AG04450 (cell line): ENCODE measurements at regions not wholly inside any gene's neighbourhood (a gene's known extent, or its start where the extent isn't known, plus 50 kb on each side); places are given as distances from the start of the nearest gene placed in this dataset.
"Not testable (repeated sequence)": the region's sequence is repeated elsewhere in the genome, so short reads cannot be mapped to it uniquely, and the experiment has no call there.

Source experiments
- CTCF ChIA-PET: fragments of 300-600, 350-600 bp; formaldehyde crosslinking; extraction: SDS; loops from one replicate; lab custom pipeline; 2022; ENCODE audit warnings: antibody characterized with exemption, inconsistent platforms; lab: Charles Lee
- POLR2A ChIA-PET: fragments of 350-600 bp; formaldehyde crosslinking; extraction: SDS; loops from one replicate; lab custom pipeline; 2021; ENCODE audit warnings: antibody characterized with exemption, inconsistent platforms; lab: Yijun Ruan, JAX
- DNase-seq: peaks from one replicate; pipeline ENCODE4 v3.0.0-alpha.2; 2011; ENCODE audit warnings: low read depth, low spot score
- H3K27ac ChIP-seq: one replicate; pipeline ENCODE4 v1.5.1; 2012; ENCODE audit warnings: low read depth, low read length, control low read depth
- H3K27me3 ChIP-seq: one replicate; pipeline ENCODE4 v1.6.0; 2012; ENCODE audit warnings: low read length; ENCODE audit not compliant: control insufficient read depth, insufficient read depth
- H3K4me3 ChIP-seq: 2 replicates; pipeline ENCODE4 v1.5.1; 2011; ENCODE audit warnings: mild to moderate bottlenecking, low read depth, low read length, control low read depth
- H3K9me3 ChIP-seq: 2 replicates; pipeline ENCODE4 v1.5.1; 2012; ENCODE audit warnings: low read length; ENCODE audit not compliant: control insufficient read depth, insufficient read depth
- TF ChIP-seq, protein P1 (sequence below): IDR thresholded peaks from 2 replicates; pipeline ENCODE4 v1.5.1; 2011; ENCODE audit warnings: low read depth, low read length, control low read depth, inconsistent platforms

DNA sequence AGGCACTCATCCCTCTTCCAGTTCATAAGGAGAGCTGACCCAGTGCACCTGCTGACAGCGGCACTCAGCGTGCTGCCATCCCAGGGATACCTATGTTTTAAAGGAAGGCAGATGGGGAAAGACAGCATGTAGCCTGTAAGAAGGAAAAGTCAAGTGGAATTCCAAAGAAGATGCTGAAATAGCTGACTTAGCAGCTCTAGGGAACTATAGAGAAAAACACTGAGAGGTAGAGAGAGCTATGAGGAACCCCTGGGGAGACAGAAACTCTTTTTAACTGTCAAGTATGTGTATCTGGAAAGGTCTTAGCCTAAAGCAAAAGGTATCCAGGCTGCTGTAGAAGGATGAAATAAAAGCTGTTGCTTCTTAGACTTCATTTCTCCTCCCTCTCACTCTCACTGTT, 113.4 kb upstream of the BCL6 start:
- DNase-seq = no peak
- Histone ChIP-seq H3K27ac (no peak overlapping the region), H3K27me3 (no peaks in the 10 kb centered on the region), H3K4me3 (no peak overlapping the region), H3K9me3 (no peaks in the 10 kb centered on the region)
- TF ChIP-seq, protein P1, sequence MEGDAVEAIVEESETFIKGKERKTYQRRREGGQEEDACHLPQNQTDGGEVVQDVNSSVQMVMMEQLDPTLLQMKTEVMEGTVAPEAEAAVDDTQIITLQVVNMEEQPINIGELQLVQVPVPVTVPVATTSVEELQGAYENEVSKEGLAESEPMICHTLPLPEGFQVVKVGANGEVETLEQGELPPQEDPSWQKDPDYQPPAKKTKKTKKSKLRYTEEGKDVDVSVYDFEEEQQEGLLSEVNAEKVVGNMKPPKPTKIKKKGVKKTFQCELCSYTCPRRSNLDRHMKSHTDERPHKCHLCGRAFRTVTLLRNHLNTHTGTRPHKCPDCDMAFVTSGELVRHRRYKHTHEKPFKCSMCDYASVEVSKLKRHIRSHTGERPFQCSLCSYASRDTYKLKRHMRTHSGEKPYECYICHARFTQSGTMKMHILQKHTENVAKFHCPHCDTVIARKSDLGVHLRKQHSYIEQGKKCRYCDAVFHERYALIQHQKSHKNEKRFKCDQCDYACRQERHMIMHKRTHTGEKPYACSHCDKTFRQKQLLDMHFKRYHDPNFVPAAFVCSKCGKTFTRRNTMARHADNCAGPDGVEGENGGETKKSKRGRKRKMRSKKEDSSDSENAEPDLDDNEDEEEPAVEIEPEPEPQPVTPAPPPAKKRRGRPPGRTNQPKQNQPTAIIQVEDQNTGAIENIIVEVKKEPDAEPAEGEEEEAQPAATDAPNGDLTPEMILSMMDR = no peak
- ChIA-PET POLR2A (interaction anchor here (0.6 kb wide), 1 partner anchor 579 kb away, joined by 10 read pairs; no protein-coding TSS in a partner anchor), CTCF (no interaction called here)

DNA sequence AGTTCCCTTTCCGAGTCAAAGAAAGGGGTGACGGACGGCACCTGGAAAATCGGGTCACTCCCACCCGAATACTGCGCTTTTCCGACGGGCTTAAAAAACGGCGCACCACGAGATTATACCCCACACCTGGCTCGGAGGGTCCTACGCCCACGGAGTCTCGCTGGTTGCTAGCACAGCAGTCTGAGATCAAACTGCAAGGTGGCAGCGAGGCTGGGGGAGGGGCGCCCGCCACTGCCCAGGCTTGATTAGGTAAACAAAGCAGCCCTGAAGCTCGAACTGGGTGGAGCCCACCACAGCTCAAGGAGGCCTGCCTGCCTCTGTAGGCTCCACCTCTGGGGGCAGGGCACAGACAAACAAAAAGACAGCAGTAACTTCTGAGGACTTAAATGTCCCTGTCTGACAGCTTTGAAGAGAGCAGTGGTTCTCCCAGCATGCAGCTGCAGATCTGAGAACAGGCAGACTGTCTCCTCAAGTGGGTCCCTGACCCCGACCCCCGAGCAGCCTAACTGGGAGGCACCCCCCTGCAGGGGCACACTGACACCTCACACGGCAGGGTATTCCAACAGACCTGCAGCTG, 117.5 kb upstream of the BCL6 start:
- CTCF ChIA-PET = not testable (repeated sequence)

DNA sequence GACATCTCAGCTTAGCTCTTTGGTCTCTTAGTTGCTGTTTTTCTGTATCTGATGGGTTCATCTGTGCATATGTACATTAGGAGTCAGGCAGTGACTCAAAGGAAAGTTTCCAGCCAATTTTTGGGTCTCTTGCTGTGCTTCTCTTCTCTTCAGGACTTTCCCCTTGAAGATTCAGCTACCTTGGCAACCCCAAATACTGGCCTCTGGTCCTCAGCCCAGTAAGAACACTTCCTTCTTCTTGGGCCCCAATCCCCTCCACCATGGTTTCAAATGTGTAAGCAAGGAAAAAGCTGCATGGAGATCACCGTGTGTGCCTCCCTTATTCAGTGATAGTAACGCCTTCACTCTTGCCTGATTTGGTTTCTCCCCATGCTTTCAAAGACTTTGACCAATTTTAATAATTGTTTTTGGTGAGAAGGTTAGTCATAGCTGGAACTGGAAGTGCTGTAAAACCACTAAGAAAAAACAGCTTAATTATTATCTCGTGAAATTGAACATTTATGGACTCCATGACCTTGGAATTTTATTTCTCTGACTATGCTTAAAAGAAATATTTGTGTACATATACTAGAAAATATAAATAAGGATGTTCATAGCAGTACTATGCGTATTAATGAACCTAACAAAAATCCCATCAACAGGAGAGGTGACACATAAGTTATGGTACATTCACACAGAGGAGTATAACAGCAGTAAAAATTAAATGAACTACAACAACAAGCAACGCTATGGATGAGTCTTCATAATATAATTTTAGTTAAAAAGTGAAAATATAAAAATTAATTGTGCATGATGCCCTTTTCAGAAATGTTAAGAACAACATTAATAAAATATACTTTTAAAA, 125.3 kb upstream of the BCL6 start:
- TF ChIP-seq, protein P1 = no peak
- Histone ChIP-seq H3K4me3 (no peak overlapping the region), H3K27ac (no peak overlapping the region), H3K9me3 (no peaks in the 10 kb centered on the region), H3K27me3 (no peaks in the 10 kb centered on the region)
- DNase-seq = no peak
- ChIA-PET POLR2A (no interaction called here), CTCF (no interaction called here)

More for the DNA sequence above, 117.5 kb upstream of the BCL6 start:
- H3K27me3 ChIP-seq, DNase-seq, H3K27ac ChIP-seq, H3K4me3 ChIP-seq, POLR2A ChIA-PET, H3K9me3 ChIP-seq: not testable (repeated sequence)

DNA sequence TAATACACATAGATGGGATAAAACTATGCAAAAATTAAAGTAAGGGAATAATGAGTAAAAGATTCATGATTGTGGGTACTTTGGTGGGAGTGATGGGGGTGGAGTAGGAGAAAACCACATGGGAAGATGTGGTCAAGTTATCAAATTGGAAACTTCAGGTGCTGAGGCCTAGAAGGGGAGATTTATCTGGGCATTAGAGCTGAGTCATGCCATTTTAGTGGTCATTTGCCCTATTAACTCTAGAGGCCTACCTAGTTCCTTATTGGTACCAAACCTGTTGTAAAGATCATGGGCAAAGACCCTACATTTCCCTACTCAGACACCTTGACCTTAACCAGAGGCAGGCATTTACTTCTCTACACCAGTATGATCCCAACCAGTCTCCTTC, 125.9 kb upstream of the BCL6 start:
- no peaks in the 10 kb centered on the region for H3K27me3 ChIP-seq
- no peak overlapping the region for H3K4me3 ChIP-seq
- no peak overlapping the region for H3K27ac ChIP-seq
- DNase-seq = no peak
- TF ChIP-seq, protein P1 = no peak
- CTCF ChIA-PET = no interaction called here
- H3K9me3 ChIP-seq = no peaks in the 10 kb centered on the region
- POLR2A ChIA-PET = no interaction called here

DNA sequence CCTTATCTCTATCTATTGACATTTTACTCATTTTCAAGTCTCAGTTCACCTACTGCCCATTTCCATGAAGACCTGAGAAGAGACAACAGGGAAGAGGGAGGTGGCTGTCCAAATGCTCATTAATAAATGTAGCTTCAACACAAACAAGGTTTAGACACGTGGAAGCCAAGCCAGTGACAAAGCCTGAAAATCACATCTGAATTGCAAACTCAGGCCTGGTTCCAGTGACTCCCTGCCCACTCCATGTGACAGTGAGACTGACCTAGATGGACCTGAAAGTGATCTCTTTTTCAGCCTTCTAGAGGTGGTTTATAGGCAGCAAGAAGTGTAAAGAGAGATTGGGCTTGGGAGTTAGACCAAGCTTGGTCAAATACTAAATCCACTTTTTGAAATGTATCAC, 126.6 kb upstream of the BCL6 start:
- ChIA-PET POLR2A (no interaction called here), CTCF (no interaction called here)
- Histone ChIP-seq H3K27ac (no peak overlapping the region), H3K4me3 (no peak overlapping the region), H3K27me3 (no peaks in the 10 kb centered on the region), H3K9me3 (no peaks in the 10 kb centered on the region)
- TF ChIP-seq, protein P1 = no peak
- DNase-seq = no peak
